ENCODE measurements at regions not wholly inside any gene's neighbourhood (a gene's known extent, or its start where the extent isn't known, plus 50 kb on each side); places are given as distances from the start of the nearest gene placed in this dataset.

DNA sequence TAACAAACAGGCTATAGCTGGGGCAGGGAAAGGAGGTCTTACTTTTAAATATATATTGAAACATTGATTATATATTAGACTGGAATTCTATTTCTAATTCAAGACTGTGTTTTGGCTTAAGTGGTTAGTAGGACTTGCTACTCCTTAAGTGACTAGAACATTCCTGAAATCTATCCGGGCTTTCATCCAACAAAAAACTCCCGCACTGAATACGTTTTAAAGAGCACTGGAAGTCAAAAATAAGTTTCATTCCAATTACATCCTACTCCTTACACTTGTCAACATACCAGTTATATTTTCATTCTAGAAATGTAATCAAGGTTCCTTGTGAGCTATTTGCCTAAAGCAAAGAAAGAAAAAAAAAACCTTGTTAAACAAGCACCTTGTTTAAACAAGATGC, 204.6 kb downstream of the SP3 start:
- no peak for DNase-seq (ENCODE audit: low spot score in 2 of 2)
- intact Hi-C loops (cut with DNase I; ENCODE audit: low total_unique reads), result no loop called here
- H3K4me3 ChIP-seq, result no peak overlapping the region
- no peaks in the 10 kb centered on the region for H3K9me3 ChIP-seq
- H3K4me1 ChIP-seq, result no peaks in the 10 kb centered on the region
- H3K27me3 ChIP-seq, result no peaks in the 10 kb centered on the region
- no peak overlapping the region for H3K27ac ChIP-seq
- no peak for TF ChIP-seq POLR2A (IDR thresholded peaks at IDR 0.05)
- TF ChIP-seq, protein P1, sequence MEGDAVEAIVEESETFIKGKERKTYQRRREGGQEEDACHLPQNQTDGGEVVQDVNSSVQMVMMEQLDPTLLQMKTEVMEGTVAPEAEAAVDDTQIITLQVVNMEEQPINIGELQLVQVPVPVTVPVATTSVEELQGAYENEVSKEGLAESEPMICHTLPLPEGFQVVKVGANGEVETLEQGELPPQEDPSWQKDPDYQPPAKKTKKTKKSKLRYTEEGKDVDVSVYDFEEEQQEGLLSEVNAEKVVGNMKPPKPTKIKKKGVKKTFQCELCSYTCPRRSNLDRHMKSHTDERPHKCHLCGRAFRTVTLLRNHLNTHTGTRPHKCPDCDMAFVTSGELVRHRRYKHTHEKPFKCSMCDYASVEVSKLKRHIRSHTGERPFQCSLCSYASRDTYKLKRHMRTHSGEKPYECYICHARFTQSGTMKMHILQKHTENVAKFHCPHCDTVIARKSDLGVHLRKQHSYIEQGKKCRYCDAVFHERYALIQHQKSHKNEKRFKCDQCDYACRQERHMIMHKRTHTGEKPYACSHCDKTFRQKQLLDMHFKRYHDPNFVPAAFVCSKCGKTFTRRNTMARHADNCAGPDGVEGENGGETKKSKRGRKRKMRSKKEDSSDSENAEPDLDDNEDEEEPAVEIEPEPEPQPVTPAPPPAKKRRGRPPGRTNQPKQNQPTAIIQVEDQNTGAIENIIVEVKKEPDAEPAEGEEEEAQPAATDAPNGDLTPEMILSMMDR (IDR thresholded peaks at IDR 0.05), result no peak
- no peak for TF ChIP-seq POLR2AphosphoS5 (IDR thresholded peaks at IDR 0.05)
- H3K36me3 ChIP-seq, result no peaks in the 10 kb centered on the region

DNA sequence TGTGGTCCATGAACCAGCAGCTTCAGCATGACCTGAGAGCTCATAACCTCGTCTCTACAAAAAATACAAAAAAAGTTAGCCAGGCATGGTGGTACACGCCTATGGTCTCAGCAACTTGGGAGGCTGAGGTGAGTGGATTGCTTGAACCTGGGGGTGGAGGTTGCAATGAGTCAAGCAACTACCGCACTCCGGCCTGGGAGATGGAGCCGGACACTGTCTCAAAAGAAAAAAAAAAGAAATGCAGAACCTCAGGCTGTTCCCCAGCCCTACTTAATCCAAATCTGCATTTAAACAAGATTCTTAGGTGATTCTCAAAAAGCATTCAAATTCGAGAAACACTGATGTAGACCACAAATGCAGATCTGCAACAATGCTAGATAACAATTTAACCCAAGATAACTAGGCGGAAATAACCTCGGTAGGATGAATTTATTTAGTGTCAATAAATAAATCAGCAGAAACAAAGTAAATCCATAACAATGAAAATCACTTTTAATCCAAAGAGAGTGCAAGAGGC, 203.5 kb downstream of the SP3 start:
- intact Hi-C loops (cut with DNase I; ENCODE audit: low total_unique reads), result no loop called here

DNA sequence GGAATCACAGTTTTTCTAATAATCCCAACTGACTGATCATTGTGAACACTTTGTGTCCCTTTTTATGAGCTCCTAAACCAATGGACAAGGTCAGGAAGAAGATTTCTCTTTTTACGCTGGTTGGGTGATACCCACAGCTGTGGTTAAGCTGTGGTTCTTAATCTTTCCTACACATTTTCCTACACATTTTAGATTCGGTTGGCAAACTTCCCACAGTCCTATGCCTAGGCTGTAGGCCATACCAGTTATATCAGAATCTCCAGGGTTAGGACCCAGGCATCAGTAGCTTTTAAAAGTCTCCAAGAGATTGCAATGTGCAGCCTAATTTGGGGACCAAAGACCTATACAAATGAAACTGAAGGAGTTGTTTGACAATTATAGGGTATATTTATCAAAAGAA, 203.0 kb downstream of the SP3 start:
- H3K36me3 ChIP-seq, result no peaks in the 10 kb centered on the region
- H3K4me1 ChIP-seq, result no peaks in the 10 kb centered on the region
- H3K9me3 ChIP-seq, result no peaks in the 10 kb centered on the region
- DNase-seq (ENCODE audit: low spot score in 2 of 2), result no peak
- TF ChIP-seq POLR2AphosphoS5 (IDR thresholded peaks at IDR 0.05) (no peak), POLR2A (IDR thresholded peaks at IDR 0.05) (no peak)
- TF ChIP-seq, protein P1 (IDR thresholded peaks at IDR 0.05), result no peak
- intact Hi-C loops (cut with DNase I; ENCODE audit: low total_unique reads), result no loop called here
- H3K27ac ChIP-seq, result no peak overlapping the region
- no peaks in the 10 kb centered on the region for H3K27me3 ChIP-seq
- no peak overlapping the region for H3K4me3 ChIP-seq

More for the DNA sequence above, 203.5 kb downstream of the SP3 start:
- Histone ChIP-seq H3K27ac (no peak overlapping the region), H3K27me3 (no peaks in the 10 kb centered on the region), H3K4me3 (no peak overlapping the region), H3K4me1 (no peaks in the 10 kb centered on the region), H3K9me3 (no peaks in the 10 kb centered on the region), H3K36me3 (no peaks in the 10 kb centered on the region)
- TF ChIP-seq POLR2A (IDR thresholded peaks at IDR 0.05) (no peak), POLR2AphosphoS5 (IDR thresholded peaks at IDR 0.05) (no peak)
- TF ChIP-seq, protein P1 (IDR thresholded peaks at IDR 0.05), result no peak
- no peak for DNase-seq (ENCODE audit: low spot score in 2 of 2)

DNA sequence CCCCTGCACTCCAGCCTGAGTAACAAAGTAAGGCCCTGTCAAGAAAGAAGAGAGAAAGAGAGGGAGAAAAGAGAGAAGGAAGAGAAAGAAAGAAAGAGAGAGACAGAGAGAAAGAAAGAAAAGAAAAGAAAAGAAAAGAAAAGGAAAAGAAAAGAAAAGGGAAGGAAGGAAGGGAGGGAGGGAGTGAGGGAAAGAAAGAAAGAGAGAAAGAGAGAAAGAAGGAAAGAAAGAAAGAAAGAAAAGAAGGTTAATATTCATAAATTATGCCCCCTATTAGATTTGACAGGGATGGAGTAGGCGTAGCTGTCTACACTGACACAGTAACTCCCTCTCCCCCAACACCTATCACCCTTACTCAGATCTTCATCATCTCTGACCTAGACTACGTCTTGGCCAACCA, 202.3 kb downstream of the SP3 start:
- intact Hi-C loops (cut with DNase I; ENCODE audit: low total_unique reads), result no loop called here
- Histone ChIP-seq H3K9me3 (no peaks in the 10 kb centered on the region), H3K4me3 (no peak overlapping the region), H3K4me1 (no peaks in the 10 kb centered on the region), H3K27me3 (no peaks in the 10 kb centered on the region), H3K27ac (no peak overlapping the region), H3K36me3 (no peaks in the 10 kb centered on the region)
- TF ChIP-seq POLR2AphosphoS5 (IDR thresholded peaks at IDR 0.05) (no peak), POLR2A (IDR thresholded peaks at IDR 0.05) (no peak)
- TF ChIP-seq, protein P1 (IDR thresholded peaks at IDR 0.05), result no peak
- DNase-seq (ENCODE audit: low spot score in 2 of 2), result no peak

DNA sequence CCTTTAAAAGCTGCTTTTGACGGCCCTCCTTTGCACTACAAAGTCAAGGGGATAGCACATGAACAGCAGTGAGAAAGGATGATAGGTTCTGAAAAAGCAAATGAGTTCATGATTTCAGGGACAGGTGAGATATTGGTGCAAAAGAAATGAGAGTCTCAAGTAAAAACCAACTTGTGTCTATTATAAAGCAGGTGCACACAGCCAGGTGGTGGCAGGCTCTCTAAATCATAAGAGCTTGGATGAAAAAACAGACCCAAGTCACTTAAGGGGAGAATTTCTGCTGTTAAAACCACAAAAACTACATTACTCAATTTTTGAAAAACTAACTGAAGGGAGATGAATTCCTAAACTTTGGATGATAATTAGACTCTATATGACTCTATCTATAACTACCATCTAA, 201.5 kb downstream of the SP3 start:
- Histone ChIP-seq H3K27me3 (no peaks in the 10 kb centered on the region), H3K36me3 (no peaks in the 10 kb centered on the region), H3K27ac (no peak overlapping the region), H3K9me3 (no peaks in the 10 kb centered on the region), H3K4me1 (no peaks in the 10 kb centered on the region), H3K4me3 (no peak overlapping the region)
- intact Hi-C loops (cut with DNase I; ENCODE audit: low total_unique reads), result no loop called here
- no peak for TF ChIP-seq POLR2AphosphoS5 (IDR thresholded peaks at IDR 0.05)
- TF ChIP-seq, protein P1 (IDR thresholded peaks at IDR 0.05), result no peak
- TF ChIP-seq POLR2A (IDR thresholded peaks at IDR 0.05), result no peak
- DNase-seq (ENCODE audit: low spot score in 2 of 2), result no peak
